Islet of Langerhans (tissue), 1 donor: ENCODE measurements at regions not wholly inside any gene's neighbourhood (a gene's known extent, or its start where the extent isn't known, plus 50 kb on each side); places are given as distances from the start of the nearest gene placed in this dataset.

Source experiments
- FAIRE-seq: peaks from one replicate; lab custom pipeline; 2011; peaks lifted over from hg19 to GRCh38; lab: Jason Lieb, UNC

DNA sequence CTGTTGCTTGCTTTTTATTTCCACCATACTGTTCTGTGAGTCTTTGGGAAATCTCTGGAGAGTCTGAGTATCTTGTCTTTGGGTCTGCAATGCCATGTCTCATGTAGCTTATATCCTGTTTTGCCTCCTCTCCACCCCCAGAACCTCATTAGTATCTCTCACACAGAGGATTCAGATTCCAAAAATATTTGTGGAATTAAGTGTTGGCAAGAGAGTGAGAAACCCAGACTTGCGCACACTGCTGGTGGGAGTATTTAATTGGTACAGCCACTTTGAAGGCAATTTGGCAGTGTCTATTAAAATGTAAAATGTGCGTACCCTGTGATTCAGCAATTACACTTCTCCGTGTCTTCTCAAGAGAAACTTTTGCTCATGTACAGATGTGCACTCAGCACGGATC lies 68.6 kb downstream of the ZNF621 start:
- FAIRE-seq, result no peak

DNA sequence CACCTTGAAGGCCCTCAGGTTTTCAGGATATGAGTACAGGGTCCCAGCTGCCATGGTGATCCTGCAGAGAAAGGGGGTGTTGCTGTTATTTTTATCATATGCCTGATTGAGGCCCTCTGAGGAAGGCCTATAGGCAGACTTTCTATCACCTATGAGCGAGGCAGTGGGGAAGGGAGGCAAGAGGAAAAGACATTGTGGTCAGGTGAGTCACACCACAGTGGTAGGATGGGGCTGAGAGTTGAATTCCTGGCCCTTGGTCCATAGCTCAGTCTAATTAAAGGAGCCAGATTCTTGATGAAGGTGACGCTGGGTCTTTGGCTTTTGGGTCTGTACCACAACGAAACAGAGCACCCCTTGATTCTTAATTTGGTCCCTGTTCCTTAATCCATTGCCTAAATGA lies 72.7 kb downstream of the ZNF621 start:
- FAIRE-seq, result no peak

DNA sequence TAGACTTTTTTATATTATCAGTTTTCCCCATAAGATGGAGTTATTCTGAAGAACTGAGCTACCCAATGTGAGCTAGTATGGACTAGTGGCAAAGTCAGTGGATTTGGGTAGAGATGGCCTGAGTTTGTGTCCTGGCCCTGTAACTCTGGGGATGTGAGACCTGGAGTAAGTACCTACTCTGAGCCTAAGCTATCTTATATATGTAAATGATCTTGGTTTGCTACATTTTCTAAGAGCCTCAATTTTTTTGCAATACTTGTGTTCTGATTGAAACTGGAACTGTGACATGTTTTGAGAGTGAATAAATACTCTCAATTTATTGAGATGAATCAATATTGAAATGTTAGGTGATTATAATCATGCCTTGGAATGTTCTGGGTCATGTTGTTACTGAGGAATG lies 73.6 kb downstream of the ZNF621 start:
- no peak for FAIRE-seq

DNA sequence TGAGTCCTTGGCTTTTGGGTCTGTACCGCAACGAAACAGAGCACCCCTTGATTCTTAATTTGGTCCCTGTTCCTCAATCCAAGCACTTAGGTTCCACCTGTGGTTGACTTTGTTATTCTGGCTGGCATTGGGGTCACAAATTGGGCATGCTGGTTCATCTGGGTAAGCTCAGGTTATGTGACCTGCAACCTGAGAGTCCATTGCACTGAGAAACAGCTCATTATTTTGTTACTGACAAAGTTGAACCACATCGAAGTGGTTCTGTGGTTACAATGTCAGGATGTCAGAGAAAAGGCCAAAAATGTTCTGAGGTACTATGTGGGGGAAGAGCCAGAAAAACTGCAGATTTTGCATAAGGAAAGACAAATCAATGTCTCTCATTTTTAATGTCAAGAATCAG lies 74.2 kb downstream of the ZNF621 start:
- FAIRE-seq, result no peak

DNA sequence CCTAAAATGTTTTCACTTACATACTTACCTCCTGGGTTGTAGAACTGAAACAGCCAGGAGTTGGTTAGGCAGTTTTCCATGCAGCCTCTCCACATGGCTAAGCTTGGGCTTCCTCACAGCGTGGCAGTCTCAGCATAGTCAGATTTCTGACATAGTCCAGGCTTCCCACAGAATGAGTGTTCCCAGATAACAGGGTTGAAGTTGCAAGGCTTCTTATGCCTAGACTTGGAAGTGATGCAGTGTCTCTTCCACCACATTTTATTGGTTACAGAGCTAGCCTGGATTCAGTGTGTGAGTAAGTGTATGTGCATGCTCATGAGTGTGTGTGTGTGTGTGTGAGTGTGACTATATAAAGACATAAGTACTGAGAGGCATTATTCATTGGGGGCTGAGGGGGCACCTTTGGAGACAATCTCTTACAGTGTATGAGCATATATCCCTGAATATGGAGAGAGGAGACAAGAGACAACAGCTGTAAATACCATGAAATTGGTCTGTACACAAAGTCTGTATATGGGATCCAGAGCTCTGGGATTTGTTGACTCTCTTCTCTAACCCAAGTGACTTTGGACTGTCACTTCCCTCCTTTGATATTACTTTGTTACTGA lies 78.1 kb downstream of the ZNF621 start:
- no peak for FAIRE-seq

DNA sequence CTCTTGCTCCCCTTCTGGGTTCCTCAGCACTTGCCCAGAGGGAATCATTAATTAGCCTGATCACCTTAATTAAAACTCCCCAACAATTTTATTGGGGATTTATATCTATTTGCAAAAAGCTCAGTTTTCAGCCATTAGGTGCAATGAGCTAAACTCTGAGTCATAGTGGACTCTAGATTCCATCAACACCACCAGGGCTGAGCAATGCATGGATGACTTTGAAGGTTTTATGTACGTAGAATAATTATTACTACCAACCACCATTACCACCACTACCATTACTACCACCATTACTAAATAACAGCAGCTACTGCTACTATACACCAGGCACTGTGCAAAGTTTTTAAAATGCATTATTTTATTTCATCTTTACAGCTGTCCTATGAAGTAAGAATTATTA lies 81.2 kb downstream of the ZNF621 start:
- FAIRE-seq, result no peak

DNA sequence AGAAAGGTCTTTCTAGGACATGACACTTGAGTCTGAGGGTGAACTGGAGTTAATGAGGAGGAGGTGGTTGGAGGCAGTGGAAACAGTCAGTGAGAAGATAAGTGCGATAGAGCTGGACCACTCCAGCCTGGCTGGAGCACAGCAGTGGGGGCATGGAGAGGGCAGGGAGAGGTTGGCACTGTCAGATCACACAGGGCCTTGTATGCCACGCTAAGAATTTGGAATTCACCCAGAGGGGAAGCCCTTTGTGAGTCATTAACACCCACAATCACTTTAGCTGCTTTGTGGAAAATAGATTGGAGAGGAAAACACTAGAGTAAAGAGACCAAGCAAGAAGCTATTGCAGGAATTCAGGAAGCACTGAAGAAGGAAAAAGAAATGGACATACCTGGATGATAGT lies 83.3 kb downstream of the ZNF621 start:
- no peak for FAIRE-seq

DNA sequence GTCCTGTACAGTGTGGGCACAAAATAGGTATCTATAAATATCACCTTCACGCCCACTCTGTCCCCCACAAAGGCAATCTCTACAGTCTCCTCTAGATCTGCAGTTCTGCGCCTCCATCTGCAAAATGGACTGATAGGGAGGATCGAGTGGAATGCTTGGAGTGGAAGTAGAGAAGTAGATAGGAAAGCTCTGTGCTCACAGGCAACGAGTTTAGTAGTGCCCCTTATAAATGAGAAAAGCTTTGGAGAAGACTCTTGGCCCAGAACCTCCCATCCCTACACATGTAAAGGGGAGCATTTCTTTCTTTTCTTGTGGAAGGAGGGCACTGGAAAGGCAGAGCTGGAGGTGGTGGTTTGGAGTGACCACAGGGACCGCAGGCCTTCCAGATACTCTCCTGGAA lies 88.5 kb downstream of the ZNF621 start:
- FAIRE-seq, result no peak

DNA sequence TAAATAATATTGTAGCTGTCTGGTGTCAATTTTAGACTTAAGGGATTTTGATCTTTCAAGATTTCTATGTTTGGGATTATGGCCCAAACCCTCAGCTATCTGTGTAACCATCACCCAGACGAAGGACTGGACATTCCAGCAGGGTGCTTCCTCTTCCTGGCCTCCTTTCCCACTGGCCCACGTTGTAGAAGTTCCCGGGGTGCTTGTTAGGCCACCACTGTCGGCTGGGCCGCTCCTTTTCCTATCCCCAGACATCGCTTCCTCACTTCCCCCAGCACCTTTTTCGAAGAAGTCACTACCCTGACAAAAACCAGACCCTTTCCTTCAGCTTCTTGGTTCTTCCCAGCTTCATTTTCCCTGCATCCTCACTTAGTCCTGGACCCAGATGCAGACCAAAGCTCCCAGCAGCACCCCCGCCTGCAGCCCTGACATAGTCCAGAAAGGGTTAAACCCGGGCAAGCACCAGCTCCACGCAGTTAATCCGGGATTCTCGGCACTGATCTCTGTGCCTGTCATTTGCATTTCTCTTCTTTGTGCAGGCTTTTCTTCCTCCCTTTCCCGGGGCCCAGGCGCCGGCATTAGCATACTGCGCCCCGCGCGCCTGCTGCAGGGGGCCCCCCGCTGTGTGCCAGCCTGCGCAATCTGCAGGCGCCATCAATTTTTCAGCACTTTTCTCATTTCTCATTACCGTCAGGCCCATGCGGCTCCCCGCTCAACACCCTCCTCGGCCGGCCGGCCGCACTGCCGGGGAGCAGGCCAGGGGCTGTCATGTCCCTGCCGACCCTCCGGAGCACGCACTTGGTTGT lies 90.6 kb downstream of the ZNF621 start:
- no peak for FAIRE-seq

DNA sequence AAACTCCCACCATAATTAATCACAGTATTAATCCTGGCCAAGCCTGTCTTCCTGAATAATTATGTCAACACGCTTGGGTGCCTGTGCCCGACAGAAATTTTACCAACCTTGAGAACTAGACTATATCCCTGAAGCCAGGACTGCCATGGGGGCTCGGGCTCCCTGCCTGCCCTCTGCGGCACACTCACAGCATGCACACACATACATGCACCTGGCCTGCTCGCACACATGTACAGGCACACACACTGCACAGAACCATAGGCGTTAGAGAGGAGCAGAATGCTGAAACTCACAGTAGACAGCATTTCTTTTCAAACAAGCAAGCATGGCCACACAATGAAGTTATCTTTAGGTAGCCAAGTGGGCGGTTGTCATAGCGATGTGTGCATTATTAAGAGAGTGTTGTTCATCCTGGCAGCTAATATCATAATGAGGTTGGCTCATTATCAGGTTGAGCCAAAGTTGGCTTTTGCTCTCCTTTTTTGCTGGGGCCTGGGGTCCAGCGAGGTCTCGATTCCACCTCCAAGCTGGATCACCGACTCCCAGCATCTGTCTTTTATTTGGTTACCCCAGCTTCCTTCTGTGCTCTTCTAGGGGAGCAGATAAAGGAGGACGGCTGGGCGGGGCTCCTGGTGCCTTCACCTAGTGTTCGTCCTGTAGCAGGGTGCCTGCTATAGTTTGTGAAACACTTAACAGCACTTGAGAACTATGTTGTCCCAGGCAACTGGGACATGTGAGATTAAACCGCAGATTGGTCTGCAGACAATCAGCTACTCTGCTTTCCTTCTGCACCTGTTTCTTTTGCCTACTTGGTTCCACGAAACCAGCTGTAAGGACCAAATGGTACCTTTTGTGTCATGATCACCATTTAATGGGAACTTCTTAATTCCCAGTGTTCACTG lies 91.4 kb downstream of the ZNF621 start:
- no peak for FAIRE-seq

DNA sequence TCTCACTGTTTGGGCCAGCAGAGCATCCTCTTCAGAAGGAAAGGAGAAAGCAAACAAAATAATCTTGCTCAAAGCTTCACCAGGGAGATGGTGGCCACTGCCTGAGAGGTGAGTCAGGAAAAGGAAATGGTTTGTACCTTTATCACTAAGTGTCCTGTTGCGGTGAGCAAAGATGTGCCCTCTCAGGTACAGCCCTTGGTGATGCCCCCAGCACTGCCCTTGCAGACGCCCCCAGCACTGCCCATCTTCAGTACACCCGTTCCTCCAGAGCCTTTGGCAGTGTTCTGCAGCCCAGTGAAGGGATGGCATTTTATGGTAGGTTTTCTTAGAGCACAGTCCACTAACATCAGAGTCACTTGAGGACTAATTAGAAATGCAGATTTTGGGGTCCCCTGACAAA lies 92.3 kb downstream of the ZNF621 start:
- FAIRE-seq, result no peak

DNA sequence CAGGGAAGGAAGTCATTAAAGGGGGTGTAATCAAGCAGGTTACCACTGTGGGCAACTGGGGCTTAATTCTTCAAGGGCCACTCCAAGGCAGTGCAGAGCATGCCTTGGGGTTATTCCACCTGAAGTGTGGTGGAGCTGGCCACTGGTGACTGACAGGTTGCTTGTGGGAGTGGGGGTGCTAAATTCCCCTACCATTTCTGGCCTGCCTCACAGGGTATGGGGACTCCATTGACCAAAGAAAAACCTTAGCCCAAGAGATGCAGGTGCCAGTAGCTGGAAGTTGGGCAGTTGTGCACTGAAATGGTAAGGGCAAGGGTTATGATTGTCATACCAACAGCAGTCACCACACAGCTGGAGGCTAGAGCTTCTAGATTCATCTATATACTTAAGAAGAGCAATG lies 93.4 kb downstream of the ZNF621 start:
- FAIRE-seq, result no peak

DNA sequence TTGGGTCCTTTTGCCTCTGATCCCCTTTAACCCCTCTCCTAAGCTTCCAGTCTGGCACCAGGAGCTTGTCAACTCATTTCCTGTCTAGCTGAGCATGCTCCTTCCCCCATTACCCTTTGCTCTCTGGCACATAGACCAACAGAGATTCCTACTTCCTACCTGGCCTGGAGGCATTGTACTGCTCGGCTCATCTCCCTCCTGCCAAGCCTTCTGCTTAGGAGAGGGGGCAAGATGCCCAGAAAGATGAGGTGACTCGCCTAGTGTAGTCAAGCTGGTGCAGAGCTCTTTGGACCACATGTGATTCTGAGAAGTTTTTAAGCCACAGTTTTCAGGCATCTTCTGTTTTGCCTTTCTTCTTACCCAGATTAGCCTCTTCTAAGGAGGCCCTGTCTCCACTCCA lies 95.4 kb downstream of the ZNF621 start:
- no peak for FAIRE-seq

DNA sequence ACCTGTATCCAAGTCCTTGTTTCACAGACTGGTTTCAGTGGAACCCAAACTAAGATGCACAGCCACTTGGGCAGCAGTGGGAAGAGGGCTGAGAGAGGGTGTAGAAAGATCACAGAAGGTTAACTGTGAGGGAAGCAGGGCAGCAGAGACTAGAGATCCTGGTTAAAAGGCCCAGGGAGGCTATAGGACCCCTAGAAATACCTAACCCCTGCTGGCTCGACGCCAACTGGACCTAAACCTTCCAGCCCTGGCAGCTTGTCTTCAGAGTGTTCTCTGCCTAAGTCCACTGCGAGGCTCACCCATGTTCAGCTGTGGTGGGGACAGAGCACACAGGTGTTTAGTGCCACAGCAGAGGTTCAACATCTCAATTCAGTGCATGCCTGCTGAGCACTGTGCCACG lies 96.5 kb downstream of the ZNF621 start:
- FAIRE-seq, result no peak

DNA sequence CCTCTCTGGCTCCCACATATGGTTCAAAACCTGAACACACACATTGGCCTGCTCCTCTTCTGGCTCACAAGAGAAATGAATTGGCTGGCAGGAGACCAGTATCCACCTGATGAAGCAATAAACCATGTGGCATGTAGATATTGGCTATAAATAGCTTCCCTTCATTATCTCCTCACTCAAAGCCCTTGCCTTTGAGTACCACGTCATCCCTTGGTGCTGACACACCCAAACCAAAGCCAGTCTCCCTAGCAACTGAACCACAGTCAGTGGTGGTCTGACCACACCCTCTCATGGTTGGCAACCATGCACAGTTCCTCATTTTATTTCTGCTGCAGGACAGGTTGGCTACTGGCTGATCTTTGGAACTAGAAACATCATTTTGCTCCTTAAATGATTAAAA lies 98.8 kb downstream of the ZNF621 start:
- FAIRE-seq, result no peak

DNA sequence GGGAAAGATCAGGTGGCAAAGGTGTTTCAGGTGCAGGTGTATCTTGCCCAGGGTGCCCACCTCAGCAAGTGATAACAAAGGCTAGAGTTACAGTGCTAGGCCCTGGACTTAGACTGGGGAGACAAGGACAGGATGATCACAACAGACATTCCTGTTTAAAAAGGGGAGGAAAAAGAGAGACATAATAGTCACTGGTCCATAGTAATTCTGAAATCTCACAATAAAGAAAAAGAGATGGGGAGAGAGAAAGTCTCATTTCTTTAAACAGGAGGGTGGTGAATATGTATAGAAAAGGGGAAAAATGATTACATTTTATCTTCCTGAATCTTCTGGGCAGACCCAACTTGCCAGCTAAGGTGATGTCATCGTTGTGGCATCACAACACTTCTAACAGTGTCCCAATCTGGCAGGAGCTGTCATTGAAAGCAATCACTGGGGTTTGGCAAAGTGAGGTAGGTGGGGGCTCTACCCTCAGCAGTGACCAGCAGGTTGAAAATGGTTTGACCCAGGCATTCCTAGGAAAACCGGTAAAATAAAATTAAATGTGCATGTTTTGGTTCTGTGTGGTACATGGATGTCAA lies 99.5 kb downstream of the ZNF621 start:
- no peak for FAIRE-seq

DNA sequence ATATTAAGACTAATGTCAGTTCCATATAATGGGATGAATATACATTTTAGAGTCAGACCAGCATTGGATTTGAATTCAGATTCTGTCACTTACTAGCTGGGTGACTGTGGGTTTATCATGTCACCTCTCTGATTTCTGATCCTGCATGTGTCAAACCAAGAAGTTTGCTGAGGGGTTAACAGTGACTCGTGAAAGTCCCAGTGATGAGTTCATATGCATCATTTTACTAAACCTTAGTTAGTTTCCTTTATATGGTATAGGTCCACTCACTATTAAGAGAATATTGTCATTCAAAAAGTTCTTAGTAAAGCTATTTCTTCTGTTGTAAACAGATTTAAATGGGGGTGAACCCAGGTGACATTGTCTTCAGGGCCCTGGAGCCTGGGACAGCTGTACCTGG lies 102.3 kb downstream of the ZNF621 start:
- no peak for FAIRE-seq

DNA sequence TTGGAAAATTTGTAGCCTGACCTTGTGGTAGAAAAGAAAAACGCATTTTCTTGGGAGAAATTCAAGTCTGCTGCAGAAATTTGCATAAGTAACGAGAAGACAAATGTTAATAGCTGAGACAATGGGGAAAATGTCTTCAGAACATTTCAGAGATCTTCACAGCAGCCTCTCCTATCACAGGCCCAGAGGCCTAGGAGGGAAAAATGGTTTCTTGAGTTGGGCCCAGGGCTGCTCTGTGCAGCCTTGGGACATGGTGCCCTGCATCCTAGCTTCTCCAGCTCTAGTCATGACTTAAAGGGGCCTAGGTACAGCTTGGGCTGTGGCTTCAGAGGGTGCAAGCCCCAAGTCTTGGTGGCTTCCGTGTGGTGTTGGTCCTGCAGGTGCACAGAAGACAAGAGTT lies 104.2 kb downstream of the ZNF621 start:
- FAIRE-seq, result no peak

DNA sequence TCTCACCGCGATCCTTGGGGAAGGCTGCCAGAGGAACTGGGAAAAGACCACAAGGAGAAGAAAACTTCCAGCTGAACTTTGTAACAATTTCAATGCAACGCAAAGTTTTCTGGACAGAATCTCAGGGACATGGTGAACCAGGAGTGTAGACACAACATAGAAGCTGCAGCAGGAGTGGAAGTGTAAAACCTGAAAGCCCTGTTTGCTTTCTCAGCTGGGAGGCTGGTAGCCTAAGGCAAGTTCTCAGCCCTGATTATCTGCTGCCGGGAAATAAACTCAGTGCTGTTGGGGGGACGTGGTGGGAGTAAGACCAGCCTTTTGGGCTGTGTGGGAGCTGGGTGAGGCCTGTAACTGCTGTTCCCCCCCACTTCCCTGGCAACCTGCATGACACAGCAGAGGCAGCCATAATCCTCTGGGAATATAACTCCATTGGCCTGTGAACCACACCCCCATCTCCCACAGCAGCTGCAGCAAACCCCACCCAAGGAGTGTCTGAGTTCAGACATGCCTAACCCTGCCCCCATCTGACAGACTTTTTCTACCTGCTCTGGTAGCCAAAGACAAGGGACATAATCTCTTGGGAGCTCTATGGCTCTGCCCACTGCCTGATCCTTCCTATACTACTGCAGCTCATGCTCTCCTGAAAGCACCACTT lies 106.7 kb downstream of the ZNF621 start:
- no peak for FAIRE-seq

DNA sequence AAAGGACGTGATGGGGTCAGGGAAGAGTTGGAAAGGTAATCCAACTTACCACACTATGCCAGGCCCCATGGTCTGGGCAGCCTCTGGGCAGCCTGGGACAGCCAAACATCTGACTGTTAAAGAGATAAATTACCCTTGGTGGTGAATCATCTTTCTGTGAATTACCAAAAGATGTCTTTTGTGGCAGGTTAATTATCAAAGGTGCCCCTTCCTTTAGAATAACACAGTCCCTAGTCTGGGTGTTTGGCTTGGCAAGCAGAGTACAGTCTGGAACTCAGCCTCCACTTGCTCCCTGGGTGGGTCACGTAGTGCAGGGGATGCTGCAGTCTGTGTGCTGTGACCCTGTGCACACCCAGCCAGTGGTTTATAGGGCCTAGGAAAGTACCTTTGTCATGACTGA lies 113.1 kb downstream of the ZNF621 start:
- FAIRE-seq, result no peak

DNA sequence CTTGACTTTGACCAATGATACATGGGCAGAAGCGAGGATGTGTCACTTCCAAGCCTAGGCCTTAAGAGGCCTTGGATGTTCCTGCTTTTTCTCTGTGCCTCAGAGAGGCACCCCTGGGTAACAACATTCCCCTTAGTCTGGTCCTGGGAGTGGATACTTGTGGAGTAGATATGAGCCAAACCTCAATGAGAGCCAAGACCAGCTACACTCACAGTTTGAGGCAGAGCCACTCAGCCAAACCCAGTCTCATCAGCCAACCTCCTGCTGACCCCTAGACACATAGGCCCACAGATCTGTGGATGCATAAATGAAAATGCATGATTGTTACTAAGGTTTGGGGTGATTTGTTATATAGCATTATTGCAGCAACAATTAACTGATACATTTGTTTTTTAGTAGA lies 114.2 kb downstream of the ZNF621 start:
- FAIRE-seq, result no peak

DNA sequence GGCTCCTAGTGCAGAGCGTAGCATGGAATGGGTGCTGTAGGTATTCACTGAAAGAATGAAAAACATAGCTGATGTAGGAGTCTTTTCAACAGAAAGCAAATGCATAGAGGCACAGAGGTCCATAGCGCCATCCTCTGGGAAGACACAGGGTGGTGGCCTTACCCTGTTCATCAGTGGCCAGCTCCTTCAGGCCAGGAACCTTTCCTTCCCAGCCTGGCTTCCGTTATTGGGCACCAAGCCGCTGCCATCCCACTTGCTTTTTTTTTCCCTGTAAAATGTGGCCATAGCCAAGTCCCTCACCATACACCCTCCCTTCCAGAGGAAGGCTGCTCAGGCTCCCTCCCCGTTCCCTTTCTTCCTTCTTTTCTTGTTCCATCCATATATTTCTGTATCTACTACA lies 118.1 kb downstream of the ZNF621 start:
- FAIRE-seq, result no peak
